DMS79 treated with DMSO at 0.1 percent for 48 hours (cell line): ENCODE measurements at regions not wholly inside any gene's neighbourhood (a gene's known extent, or its start where the extent isn't known, plus 50 kb on each side); places are given as distances from the start of the nearest gene placed in this dataset.
"Not testable (repeated sequence)": the region's sequence is repeated elsewhere in the genome, so short reads cannot be mapped to it uniquely, and the experiment has no call there.

Experiments
- DNase-seq: peaks from one replicate; lab custom pipeline; 2025; lab: John Stamatoyannopoulos, UW

DNA sequence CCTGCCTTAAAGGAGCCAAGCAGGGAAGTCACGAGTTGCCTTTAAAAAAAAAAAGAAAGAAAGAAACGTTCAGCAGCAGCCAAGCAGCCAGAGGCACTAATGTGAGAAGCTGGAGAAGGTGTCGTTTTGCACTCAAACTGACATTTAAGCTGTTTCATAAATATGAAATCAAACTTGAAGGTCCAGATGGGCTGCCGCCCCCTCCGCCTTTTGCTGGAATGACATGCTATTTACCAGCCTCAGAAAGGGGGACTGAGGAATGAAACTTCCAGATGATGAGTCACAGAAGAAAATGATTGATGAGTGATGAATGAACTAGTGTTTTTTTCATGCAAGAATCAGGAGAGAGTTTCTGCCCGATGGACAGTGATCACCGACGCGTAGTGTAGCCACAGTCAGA lies 396.8 kb downstream of the IGSF11 start:
- no peak for DNase-seq

DNA sequence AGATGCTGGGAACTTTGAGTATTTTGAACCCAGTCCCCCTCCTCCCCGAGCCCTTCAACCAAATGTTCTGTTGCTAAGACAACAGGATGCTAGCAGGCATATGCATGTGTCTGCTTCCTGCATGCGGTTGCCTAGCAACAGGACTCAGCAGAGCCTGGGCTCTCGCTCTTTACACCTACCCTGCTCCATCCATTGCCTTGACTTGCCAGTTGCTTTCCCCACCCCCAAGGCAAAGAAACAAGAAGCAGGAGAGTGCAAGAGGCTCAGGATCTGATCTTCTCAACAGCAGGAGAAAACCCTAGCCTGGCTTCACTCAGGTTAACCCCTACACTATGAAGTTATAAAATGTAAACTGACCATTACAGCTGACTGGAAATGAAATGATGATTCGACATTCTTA lies 393.0 kb downstream of the IGSF11 start:
- peak; percentile 64 for DNase-seq

DNA sequence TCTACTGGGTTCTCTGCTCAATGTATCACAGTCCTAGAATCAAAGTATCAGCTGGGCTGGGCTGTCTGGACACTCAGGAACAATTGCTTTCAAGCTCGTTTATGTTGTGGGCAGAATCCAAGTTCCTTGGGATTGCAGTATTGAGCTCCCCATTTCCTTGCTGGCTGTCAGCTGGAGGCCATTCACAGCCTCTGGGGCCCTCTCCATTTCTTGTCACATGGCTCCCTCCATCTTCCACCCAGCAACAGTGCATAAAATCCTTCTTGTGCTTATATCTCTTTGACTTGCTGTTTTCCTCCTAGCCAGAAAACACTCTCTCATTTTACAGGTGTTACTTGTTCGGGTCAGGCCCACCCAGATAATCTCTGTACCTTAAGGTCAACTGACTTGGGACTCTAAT lies 363.5 kb downstream of the IGSF11 start:
- DNase-seq = no peak

DNA sequence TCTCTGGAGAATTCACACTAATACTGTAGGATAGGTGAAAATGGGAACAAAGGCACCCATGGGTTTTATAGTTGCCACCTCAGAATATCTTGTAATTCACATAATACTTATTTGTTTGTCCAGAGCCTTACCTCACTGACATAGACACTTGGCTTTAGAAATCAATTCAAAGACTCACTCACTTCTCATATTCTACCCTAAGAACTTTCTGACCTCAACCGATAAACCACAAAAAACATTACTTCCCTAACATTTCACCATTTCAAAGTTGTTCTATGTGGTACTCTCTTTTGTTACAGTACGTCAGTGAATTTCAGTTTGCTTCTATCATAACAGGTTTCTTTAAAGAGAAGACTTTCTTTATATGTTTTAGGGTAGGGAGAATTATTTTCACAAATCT lies 359.3 kb downstream of the IGSF11 start:
- no peak for DNase-seq

DNA sequence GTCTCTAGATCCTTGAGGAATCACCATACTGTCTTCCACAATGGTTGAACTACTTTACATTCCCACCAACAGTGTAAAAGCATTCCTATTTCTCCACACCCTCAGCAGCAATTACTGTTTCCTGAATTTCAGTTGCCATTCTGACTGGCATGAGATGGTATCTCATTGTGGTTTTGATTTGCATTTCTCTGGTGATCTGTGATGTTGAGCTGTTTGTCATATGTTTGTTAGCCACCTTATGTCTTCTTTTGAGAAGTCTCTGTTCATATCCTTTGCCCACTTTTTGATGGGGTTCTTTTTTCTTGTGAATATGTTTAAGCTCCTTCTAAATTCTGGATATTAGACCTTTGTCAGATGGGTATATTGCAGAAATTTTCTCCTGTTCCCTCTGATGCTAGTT lies 356.0 kb downstream of the IGSF11 start:
- not testable (repeated sequence) for DNase-seq

DNA sequence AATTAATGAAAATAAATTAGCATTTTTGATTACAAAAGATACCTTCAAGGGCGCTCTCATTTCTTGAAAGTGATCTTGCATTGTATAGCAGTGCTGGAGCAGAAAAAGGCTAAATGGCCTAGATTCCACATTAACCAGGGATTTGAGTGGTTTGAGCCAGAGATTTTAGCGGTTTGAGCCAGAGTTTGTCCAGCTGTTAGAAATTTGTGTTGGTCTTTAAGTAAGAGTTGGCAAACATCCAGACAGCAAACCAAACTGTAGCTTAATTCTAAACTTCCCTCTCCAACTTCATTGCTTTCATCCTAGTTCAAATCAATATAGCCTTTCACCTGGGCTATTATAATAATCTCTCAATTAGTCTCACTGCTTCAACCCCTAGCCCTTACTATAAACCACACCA lies 351.7 kb downstream of the IGSF11 start:
- peak; percentile 5 for DNase-seq

DNA sequence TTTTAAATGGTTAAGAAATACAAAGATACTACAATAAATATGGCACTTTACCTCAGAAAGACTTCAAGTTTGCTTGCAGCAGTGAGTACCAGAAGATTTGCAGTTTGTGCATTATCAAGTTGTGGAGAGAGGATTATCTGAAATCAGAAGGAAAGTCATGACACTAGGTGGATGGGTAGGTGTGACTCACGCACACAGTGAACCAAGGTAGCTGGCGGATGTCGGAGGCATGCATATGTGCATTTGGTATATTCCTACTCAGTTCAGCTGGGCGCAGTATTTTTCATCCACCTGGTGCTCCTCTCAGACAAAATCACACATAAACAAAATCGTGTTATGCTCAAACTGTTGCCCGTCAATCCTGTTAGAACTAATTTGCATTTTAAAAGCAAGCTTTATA lies 351.0 kb downstream of the IGSF11 start:
- no peak for DNase-seq

DNA sequence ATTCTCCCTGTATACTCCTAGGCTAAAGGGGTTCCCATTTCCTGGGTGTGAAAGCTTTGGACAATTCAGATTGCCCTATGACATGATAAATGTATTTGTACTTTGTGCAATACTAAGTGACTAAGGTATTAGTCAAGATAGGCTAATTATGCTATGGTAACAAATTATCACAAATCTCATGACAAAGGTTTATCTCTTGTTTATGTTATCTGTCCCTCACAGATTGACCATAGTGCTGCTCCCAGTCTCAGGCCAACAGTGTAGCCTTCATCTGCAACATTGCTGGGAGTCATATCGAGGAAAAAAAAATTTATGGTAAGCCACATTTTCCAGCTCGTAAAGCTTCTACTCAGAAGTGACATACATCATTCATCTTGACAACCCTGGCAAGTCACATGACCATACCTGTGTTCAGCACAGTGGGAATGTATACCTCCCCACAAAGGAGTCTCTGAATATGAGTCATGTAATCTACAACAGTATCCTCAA lies 346.2 kb downstream of the IGSF11 start:
- no peak for DNase-seq

DNA sequence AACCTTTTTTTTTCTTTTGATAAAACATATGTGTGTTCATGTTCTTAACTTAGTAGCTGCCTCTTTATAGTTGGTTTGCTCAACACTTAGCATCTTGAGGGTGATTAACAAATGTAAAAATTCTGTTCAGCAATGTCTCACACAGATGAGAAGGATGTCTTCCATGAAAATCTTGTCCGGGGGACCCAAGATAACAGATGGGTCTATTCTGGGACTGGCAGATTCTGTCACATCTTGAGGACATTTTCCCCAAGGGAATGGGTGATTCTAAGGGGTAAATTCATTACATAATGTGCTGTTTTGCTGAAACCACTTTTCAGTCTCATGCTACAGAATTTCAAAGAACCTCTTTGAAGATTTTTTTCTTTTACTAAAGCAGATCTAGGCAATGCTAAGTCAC lies 342.2 kb downstream of the IGSF11 start:
- DNase-seq = no peak

DNA sequence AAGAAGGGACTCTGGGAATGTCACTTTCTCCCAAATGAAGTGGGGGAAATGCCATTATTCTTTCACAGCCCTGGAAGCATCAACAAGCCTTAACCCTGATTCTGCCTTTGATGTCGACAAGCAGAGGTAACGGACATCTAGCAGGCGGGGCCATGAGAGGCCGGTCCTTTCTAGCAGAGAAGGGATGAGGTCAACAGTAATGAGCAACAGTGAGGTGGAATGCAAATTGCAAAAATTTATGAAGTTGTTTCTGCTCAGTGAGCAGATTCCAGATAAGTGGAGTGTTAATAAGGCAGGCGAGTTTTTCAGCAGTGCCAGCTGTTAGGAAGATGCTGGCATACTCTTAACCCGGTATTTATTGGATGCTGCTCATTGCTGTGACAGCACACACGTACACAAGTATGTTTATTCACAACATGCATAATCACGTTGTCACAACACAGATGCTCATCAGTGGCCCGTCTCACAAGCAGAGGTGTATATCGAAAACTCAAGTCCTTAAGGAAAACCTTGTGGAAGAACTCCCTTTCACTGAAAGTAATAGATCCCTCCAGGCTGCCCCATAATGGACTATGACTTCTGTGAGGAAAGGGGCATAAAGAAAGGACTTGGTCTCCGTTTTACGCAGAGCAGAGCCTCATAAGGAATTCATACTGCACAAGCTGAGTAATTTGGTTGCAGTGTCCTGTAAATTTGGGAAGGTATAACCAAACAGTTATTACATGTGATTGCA lies 329.0 kb downstream of the IGSF11 start:
- DNase-seq = no peak

DNA sequence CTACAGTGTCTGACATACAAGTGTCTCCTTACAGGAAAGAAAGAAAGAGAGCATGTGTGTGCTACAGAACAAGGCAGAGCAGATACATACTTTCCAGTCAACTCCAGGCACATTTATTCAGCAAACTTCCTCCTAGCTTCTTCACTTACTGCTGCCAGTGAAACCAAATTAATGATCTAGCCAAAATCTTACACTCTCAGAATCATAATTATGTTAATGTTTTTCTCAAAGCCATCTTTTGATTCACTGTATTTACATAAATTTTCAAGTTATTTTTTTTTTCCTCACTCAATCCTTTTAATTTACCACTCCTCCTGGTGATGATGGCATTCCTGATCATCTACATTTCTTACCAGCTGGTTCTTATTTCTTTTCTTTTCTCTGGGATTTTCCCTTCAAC lies 326.7 kb downstream of the IGSF11 start:
- DNase-seq = no peak

DNA sequence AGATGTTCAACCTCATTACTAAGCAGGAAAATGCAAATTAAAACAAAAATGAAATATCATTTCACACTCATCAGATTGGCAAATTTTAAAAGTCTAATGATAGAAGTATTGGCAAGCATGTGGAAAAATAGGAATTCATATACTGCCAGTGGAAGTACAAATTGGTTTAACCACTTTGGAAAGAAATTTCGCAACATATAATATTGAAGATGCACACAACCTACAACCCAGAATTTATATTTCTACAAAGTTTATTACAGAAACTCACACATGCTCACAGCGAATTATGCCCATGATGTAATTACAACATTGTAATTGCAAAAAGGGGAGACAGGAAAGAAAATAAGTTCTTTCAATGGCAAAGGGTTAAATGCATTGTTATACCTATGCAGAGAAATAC lies 324.1 kb downstream of the IGSF11 start:
- no peak for DNase-seq

DNA sequence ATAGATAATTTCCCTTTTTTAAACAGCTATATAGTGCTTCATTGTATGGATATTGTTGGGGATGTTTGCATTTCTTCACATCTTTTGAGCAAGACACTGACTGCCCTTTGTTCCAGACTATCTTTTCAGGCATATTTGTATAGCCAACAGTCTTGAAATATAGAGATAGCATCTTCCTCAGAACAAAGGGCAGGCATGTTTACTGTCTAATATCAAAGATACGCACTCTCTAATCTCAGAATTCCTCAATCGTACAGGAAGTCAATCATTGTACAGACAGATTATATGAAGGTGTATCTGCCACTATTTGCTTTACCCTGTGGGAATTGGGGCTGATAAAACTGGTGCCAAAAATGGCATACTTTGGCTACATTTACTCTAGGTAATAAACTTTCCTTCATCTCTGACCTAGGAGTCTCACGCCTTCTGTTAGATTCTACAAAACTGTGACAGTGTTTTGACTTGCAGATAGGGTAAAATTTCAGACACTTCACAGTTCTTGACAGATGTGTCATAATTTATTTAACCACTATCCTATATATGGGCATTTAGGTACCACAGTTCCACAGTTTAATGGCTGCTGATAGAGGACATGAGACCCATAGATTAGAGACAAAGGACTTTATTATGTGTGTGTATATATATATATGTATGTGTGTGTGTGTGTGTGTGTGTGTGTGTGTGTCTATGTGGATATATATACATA lies 321.0 kb downstream of the IGSF11 start:
- DNase-seq = no peak

DNA sequence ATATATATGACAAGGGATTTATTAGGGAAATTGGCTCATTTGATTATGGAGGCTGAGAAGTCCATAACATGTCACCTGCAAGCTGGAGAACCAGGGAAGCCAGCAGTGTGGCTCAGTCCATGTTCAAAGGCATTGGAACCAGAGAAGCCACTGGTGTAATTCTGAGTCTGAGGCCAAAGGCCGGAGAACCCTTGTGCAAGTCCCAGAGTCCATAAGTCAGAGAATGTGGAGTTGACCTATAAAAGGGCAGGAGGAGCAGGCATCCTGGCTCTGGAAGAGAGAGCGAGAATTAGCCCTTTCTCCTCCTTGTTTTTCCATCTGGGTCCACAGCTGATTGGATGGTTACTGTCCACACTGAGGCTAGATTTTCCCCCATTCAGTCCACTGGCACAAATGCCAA lies 319.8 kb downstream of the IGSF11 start:
- DNase-seq = no peak

DNA sequence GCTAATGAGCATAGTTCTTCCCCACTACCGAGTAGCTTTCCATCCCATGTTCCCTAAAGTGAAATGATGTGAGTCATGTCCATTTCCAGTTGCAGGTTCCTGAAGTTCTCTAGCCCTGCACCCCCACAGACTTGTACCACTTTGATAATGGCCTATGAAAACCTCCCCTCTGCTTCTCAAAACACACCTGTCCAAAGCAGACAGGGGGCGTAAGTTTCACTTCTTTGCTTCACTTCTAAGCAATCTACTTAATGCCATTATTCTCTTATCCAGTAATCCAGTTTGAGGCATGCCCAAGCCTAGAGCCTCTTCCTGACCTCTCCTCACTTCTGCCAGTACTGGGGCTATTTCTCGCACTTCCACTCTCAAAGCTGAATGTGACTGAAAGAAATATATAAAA lies 305.1 kb downstream of the IGSF11 start:
- no peak for DNase-seq

DNA sequence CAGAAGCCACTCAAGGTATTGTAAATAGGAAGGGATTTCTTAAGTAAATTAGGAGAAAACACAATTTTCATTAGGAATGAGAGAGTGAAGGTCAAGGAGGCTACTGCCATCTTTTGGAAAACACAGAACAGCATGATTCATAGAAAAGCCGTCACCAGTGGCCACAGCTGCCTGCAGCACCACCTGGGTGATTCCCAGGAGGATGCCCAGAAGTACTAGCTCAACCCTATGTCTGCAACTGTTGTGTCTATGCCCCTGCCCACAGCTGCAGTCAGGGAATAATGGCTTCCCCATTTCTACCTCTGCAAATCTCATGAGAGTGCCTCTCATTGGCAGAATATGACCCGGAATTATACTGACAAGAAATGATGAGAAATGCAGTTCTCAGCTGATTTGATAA lies 300.0 kb downstream of the IGSF11 start:
- no peak for DNase-seq

DNA sequence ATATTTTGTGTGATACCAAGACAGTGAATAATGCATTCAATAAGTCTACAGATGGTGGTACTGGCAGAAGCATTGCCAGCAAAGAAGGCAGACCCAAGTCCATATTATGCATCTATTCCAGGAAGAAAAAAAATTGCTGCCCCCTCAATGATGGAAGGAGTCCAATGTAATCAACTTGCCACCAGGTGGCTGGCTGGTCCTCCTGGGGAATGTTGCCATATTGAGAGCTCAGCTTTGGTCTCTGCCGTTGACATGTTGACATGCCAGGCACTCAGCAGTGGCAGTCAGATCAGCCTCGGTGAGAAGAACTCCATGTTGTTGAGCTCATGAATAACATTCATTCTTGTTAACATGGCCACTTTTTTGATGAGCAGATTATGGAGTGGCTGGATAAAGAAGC lies 298.5 kb downstream of the IGSF11 start:
- no peak for DNase-seq

DNA sequence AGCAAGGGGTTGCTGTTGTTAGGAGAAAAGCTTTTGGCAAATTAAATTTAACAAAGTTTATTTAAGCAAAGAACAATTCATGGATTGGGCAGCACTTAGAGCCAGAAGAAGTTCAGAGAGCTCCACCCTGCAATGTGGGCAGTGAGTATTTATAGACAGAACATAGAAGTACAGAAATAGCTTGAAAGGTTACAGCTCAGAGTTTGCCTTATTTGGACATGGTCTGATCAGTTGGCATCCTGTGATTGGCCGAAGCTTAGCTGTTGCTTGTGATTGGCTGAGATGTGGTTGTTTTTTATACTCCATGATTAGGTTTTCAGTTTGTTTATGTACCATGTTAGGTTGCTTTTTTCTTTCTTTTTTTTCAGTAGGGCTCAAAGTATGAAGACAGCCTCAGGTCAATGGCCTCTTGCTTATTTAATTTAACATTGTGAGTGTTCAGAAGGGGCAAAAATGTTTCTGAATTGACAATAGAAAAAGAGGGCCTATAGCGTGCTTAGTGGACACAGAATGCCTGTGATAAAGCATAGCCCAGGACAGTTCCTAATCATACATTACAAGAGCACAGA lies 293.8 kb downstream of the IGSF11 start:
- no peak for DNase-seq

DNA sequence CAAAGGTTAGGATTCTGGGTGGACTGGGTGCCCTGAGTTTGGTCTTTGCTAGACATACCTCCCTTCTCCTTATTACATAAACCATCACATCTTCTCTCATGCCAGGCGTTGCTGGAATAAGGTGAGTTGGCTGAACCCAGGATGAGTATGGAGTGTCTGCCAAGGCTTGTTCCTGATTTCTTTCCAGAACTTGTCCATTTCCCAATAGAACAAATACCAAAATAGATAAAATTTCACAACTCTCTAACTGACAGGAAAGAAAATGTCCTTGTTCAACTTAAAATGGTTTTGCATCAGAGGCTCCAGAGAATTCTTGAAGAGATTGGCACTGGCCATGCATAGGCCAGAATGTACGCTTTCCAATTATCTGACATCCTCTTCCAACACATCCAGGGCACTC lies 291.9 kb downstream of the IGSF11 start:
- no peak for DNase-seq

DNA sequence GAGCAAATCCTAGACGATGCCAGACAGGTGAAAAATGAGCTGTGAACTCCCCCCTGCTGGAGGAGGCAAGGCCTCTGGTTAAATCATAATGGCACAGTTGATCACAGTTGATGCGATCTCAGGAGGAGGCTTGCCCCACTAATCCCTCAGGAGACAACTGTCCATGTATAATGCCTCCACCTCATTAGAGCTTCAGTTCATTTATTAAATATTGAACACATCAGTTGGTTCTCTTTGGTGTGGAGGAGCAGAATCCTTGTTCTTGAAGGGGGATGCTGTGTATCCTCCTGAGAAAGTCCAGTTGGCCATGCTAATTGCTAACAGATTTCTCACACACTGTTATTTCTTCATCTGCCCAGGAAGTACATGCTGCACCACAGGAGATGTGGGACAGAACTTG lies 290.5 kb downstream of the IGSF11 start:
- DNase-seq = no peak

DNA sequence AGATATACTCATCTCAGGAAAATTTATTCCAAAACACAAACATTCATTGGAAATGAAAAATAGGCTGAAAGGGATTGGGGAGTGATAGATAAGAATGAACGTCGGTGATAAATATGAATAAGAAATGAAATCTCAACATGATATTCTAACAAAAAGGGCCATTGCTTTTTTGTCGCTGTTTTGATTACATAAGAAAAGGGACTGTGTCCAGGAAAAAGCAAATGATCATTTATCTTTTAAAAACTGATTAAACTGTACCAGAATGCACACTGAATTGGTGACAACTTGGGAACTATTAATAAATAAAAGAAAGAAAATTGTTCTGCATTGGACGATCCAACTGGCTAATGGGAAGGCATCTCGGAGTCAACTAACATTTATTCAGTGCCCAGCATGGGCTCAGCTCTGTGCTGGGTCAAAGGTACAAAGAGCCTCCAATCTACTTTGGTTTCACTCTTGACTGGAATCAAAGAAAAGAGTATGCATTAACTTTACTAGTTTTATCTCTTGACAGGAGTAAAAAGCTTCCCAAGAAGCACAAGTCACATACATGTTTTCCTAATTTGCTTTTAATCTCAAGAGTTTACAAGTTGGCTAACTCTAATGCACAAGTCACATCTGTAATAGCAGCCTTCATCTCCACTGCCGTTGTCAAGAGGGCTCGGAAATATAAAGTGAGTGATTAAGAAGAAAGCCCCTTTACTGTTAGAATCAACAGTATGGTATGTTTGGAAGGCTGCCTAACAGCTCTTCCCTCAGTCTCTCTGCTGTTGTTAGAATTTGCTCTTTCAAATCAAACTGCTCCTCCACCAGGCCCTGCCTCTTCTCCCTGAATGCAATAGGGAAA lies 280.0 kb downstream of the IGSF11 start:
- DNase-seq = peak; percentile 50

DNA sequence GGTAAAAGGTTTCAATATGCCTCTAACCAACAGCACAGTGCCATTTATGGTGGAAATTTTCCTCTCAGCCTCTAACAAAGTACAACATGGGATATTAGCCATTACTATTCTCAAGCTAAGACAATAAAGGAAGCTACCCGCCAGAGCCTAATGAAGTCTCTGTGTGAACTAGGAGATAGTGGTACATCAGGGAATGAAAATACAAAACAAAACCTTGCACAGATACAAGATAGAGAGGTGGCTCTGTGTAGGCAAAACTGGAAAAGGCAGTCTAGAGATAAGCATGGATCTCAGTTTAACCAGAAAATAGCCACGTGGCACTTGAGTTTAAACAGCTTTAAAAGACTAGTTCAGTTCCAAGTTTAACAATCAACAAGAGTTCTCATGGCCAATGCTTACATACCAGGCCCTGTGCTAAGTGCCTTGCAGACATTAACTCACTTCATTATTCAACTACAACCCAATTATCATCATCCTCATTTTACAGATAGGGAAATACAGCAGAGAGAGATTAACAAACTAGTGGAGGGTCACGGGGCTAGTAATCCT lies 279.3 kb downstream of the IGSF11 start:
- no peak for DNase-seq
